GM19240 (cell line): ENCODE measurements at regions not wholly inside any gene's neighbourhood (a gene's known extent, or its start where the extent isn't known, plus 50 kb on each side); places are given as distances from the start of the nearest gene placed in this dataset.

ENCODE experiments used
- DNase-seq: peaks from one replicate; pipeline ENCODE4 v3.0.0; 2011; ENCODE audit warnings: low spot score; ENCODE audit not compliant: insufficient read length

DNA sequence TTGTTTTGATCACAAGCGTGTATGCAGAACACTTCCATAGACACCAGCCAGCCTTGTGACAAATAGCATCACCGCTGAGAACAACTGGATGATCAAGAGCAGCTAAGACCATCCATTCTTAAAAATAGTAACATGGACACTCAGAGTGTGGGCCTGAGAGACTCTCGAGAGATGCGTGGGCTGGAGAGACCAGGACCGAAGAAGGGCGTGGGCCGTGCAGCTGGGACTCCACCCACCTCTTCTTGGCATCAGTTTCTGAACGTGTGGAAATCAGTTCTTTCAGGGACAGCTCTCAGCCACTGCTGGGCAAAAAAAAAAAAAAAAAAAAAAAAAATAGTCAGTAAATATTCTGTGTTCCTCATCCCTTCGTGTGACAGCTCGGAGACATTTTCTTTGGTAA is 314.5 kb upstream of the CDH4 start:
- DNase-seq = no peak

DNA sequence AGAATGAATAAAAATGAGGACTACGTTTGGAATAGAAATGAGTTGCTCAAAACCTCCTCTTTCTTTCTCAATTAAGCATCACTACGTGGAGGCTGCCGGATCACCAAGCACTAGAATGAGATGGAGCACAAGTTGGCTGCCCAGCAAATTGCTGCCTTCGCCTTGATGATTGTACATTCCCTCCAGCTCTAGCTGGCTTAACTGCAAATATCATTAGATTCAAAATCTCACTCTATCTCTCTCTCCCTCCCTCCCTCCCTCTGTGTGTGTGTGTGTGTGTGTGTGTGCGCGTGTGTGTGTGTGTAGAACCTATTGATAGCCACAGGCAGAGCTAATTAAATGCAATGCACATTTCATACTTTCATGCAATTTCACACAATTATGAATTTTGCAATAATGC is 310.7 kb upstream of the CDH4 start:
- no peak for DNase-seq

DNA sequence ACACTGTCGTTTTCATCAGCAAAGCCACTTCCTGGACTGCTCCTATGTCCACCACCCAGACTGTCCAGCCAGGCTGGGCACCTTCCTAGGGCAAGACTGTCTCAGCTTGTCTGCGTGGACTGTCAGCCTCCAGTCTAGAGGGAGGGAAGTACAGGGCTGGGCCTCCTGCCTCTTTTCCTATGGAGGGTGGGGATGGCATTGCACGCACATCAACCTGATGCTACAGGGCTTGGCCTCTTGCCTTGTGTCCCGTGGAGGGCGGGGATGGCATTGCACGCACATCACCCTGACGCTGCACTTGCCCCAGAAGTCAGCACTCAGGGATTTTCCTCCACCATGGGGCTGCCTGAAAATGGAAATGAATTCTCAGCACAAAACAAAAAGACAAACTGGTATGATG is 304.2 kb upstream of the CDH4 start:
- DNase-seq = no peak

DNA sequence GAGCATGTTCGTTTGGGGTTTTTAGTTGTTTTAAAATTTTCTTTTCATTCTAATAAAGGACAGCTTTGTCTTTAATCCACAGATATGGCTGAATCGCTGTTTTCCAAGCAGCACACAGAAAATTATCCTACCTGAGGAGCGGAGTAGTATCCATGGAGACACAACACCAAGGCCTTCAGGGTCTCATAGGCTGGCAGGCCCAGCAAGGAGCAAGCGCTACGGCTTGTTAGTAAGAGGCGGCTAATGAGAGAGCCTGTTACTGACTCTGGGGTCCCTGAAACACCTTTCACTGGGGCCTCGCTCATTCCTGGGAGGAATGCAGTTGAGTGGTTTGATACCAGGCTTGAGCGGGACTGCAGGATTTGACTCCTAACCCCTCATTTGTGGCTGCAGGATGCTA is 303.8 kb upstream of the CDH4 start:
- DNase-seq = no peak

DNA sequence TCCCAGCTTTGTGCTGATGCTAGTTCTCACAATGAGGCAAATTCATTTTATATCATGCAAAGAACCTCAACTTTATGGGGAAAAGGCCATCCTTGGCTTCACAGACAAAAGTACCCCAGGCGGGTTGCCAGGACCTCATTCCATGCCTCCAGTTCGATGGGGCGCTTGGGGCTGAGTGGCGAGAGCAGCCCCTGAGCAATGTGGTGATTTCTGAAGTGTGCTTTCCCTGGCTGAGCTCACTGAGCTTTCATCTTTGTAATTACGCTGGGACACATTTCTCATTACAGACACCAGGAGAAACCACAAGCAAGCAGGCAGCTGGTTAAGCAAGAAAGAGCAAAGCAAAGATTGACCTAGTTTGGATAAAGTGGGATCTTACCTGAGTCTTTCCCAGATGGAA is 301.5 kb upstream of the CDH4 start:
- DNase-seq = no peak

DNA sequence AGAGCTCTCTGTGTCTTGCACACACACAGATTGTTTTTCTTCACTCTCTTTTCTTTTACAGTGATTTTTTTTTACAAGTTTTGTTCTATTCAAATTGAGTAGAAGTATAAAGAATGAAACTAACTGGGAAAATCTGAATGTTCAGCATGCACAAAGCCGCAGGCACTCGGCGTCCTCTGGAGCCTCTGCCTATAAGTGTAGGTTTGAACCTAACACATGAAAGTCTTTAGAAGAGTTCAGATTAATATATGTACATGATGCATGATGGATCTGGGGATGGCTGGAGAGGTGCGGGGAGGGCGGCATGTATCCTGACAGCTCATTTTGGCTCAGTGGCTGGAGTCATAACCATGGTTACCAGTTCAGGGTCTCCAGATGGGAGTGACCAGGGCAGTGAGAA is 301.1 kb upstream of the CDH4 start:
- DNase-seq = no peak

DNA sequence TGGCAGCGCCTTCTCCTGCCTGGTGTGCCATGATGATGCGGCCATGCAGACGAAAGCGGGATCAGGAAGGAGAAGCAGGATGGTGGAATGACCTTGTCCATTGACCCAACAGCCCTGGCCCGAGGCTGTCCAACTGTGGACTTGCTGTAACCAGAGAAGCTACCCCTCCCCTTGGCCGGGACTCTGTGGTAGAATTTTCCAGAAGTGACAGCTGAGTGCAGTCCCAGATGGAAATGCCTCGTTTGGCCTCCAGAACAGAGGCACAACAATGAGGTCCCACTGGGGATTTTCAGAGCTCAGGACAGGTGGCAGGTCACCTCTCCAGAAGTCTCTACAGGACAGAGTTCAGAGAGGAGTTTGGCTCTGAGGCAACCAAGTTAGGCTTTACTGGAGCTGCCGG is 299.2 kb upstream of the CDH4 start:
- no peak for DNase-seq

DNA sequence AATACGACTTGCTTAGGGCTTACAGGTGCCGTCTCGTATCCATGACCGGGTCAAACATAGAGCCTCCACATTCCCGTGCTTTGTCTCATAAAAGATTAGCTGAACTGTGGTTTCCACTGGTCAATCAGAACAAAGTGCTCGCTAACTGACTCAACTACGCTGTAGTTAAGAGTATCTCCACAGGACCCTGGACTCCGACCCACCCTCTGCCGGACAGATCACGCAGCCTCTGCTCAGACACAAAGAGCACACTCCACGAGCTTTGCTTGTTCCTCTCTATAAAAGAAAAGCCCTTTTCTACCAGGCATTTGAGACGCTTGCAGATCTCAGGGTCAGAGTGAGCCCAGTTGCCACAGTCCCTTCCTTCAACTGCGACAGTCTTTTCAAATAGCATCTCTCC is 298.7 kb upstream of the CDH4 start:
- no peak for DNase-seq

DNA sequence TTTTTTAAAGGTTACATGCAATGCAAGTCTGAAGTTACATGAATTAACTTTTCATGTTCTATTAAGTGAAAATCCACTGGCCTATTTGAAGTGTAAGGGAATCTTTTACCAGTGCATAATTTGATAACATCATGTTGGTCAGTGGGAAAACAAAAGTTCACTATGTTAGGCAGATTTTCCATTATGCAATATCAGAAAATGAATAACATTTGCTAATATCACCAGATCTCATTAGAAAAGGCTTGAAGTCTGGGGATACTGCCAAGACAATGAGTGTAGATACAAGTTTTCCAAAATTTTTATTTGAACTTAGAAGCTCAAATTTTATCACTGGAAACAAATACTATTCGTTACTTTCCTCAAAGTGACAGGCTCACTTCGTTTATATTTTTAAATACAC is 296.4 kb upstream of the CDH4 start:
- DNase-seq = no peak

DNA sequence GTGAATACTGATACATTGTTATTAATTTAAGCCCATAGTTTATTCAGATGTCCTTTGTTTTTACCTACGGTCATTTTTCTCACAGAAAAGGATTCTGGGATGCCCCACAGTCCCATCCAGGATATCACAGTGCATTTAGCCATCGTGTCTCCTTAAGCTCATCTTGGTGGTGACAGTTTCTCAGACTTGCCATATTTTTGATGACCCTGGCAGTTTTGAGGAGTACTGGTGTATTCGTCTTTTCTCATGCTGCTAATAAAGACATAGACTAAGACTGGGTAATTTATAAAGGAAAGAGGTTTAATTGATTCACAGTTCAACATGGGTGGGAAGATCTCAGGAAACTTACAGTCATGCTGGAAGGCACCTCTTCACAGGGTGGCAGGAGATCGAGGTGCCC is 295.9 kb upstream of the CDH4 start:
- DNase-seq = no peak

DNA sequence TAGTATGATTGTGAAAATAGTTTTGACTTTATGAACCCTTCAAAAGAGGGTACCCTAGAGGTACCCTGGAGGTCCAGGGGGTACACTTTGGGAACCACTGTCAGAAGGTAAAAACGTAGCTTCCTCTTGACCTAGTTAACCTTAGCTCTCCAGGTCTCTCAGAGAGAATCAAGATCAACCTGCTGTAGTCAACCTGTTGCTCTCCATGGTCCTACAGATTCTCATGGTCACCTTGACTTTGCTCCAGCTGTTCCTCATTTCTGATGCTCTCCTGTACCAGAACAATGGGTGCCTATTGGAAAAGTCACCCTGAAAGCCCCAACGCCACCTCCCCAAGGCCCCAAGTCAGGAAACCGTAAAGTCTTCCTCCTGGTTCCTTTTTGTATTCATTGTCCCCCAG is 294.4 kb upstream of the CDH4 start:
- no peak for DNase-seq

DNA sequence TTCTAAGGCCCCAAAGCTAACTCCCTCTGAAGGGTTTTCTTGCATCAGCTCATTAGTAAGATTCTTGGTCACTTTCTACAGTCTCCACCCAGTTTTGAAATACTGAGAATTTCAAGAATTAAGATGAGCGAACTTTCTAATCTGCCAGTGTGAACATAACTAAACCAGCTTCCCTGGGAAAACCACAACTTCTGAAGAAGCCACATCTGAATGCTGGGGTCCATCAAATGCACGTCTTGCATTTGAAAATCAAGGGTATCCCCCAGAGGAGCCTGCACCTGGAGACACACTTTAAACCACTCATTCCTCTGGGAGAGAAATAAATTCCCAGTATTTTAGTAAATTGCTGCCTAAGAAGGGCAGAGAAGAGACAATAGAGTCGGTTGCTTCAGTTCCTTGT is 292.1 kb upstream of the CDH4 start:
- no peak for DNase-seq

DNA sequence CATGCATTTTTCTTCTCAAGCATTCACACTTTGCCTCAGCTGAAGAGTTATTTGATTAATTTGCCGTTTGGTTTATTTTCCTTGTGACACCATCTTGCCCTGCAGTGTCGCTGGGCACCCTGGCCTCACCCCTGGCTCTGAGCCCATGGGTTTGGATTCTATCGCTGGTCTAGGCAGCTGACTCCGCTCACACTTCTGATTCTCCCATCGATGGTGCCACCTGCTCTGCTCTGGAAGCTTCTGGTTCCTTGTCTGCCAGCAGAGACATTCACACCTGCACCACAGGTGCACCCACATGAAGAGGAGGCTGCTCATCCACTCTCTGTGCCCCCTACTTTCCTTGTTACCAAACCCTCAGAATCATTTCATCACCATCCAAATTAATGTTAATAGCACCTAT is 291.6 kb upstream of the CDH4 start:
- DNase-seq = no peak

DNA sequence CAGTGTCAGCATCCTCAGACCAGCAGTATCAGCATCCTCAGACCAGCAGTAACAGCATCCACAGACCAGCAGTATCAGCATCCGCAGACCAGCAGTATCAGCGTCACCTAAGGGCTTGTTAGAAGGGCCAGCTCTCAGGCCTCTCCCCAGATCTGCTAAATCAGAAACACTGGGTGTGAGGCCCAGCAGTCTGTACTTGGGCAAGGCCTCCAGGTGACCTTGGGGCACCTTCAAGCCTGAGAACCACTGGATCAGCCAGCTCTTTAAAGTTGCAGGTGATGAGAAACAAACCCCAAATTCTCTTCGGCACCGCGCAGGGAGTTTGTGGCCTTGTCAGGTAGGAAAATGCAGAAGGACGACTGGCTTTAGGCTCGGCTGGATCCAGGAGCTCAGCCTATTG is 290.5 kb upstream of the CDH4 start:
- DNase-seq = no peak

DNA sequence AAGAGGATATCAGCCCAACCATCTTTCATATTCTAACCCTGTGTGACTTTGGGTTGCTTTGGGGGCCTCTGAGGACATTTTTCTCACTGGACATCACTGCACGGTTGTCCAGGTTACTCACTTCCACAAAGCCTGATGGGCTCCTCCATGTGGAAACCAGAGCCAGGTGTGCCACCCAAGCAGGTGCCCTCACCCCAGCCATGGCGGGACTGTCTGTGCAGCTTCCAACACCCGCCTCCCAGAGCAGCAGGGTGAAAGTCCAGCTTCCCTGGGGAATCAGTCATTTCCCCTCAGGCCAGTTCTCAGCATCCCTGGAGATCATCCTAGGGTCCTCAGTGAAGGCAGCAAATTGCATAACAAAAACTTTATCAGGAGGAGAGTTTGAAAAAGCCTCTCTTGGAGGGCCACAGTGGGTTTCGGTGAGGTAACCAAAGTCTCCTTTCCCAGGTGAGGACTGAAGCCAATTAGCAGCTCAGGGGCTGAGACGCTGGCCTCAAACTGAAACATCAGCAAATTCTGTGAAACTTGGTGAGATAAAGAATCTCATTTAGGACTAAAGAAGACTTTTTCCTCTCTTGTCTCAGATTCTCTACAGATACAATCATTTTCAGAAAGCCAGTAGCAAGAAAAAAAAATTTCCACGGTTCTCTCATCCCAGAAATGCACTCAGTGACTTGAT is 289.6 kb upstream of the CDH4 start:
- DNase-seq = no peak

DNA sequence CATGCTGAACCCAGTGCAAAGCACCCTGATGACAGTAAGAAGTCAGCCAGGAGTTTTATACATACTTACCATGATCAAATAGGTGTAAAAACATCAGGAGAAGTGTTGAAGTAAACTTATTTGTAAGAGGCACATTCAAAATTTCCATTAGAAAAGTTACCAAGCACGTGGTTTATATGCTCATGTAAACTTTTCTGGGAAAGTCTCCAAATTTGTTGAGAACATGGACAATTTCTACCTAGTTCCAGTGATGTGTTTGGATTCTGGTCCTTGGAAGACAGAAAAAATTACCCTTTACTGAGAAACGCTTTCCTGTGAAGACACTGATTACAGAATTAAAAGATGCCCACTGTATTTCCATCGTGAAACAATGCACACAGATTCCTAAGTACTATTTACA is 288.9 kb upstream of the CDH4 start:
- no peak for DNase-seq

DNA sequence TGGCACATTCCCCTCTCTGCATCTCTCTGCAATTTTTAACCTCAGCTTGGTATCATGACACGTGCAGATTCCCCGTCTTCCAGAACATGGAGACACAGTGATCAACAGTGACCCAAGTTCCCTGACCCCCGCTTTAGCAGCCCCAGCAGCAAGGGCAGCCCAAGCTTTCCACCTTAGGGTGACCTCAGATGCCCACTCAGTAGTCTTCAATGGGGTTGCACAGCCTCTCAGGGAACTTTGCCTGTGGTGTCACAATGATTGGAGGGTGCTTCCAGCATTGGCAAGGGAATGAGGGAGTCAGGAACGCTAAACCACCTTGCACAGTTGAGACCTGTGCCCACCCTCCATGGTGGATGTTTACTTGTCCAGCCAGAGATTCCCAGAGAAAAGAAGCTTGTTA is 287.1 kb upstream of the CDH4 start:
- no peak for DNase-seq

DNA sequence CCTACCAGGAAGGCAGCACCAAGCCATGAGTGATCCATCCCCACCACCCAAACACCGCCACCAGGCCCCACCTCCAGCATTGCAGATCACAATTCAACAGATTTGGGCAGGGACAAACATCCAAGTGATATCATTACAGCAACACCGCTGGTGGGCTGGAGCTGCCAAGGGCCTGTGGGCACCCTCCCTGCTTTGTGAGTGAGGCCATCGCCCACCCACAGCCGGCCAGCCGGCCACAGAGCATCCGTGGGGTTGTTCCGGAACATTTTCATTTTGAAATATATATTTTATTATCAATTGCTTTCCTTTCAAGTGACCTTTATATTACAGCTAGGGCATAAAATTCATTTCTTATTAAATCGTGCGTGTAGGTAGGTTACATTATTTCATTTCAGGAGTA is 286.0 kb upstream of the CDH4 start:
- no peak for DNase-seq

DNA sequence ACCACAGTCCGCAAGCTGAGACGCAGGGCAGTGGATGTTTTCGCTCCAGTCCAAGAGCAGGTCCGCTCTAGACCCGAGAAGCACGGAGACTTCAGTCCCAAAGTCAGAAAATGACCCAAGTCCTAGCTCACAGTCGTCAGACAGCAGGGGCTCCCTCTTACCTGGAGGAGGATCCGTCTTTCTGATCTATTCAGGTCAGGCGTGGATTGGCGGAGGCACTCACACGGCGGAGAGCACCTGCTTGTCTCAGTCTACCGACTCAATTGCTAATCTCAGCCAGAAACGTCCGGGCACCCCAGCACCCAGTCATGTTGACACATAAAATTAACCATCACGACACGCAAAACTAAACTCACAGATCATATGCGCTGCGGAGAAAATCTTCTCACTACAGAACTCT is 285.3 kb upstream of the CDH4 start:
- DNase-seq = no peak

DNA sequence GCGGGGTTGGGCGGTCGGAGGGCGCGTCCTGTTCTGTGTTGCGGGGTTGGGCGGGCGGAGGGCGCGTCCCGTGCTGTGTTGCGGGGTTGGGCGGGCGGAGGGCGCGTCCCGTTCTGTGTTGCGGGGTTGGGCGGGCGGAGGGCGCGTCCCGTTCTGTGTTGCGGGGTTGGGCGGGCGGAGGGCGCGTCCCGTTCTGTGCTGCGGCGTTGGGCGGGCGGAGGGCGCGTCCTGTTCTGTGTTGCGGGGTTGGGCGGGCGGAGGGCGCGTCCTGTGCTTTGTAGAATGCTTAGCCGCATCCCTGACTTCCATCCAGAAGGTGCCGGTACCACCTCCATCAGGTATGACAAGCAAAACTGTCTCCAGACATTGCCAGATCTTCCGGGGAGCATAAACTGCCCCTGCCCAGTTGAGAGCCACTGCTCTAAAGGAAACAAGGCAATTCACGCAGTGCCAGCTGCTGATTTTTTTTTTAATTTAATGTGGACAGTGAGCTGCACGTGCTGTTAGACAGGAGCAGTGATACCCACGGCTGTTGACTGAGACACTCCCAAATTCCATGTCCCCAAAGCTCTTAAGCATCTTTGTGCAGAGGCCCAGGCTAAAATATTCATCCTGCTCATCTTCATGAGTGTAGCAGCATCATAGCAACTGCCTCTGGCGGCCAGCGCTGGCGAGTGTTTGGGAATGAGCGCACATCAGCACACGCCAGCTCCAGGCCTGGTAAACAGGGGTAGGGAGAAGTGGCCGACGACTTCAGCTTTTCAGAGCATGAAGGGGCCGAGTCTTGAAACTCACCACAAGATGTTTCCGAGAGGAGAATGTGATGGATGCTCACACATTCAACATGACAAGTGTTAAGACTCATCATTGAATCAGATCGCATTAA is 284.4 kb upstream of the CDH4 start:
- DNase-seq = no peak

DNA sequence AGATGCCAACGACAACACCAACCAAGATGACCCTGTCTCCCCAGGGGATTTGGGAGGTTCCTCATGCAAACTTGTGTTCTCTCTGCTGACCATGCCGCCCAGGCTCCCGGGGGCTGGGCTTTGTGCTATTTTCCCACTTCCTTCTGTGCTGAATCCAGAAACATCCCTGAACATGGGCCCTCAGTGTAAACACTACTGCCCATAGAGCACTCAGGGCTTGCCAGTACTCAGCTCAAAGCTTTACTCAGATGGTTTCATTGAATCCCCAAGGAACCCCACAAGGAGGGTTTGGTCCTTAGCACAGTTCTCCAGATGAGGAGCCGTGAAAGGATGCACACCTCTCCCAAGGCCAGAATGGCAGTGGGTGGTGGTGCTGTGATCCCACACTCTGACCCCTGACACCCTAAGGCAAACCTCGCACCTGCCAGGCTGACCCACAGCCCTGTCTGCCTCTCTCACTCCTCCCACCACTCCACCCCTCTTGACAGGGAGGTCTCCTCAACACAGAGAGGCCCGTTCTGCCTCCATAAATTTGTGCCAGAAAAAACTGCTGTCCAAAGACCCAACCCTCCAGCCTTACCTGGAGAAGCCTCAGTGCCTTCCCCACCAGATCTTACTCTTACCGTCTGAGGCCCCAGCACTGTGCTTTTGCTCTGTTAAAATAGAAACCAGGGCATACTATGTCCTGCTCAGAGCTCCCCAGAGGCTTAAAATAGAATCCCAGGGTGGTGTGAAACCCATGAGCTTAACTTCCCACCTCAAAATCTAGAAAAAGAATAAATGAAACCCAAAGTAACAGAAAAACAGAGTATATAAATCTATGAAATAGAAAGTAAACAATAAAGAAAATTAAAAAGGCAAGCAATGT is 283.0 kb upstream of the CDH4 start:
- DNase-seq = no peak

DNA sequence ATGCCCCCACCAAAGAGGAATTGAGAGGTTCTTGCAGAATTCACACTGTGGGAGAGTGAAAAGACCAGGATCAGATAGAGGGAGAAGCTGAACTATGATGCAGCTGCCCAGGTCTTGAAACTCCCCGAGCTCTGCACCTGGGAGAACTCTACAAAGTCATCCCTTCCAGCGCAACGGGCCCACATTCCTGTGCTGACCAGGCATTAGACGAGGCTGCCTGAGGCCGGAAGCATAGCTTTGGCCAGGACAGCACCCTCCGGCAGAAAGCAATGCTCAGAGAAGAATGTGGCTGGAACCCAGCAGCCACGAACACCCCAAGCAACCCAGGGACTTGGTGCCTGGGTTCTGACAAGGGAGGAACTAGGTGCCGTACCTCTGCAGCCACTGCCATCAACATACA is 281.5 kb upstream of the CDH4 start:
- no peak for DNase-seq
